ENCODE measurements at regions not wholly inside any gene's neighbourhood (a gene's known extent, or its start where the extent isn't known, plus 50 kb on each side); places are given as distances from the start of the nearest gene placed in this dataset.

- DNase-seq: no peak
These were observed 91.2 kb upstream of the SPATA31C2 start for GRCh38 chr9:88229434-88229833.

- DNase-seq: no peak
These were observed 86.7 kb upstream of the SPATA31C2 start for GRCh38 chr9:88224938-88225337.

- no peak for DNase-seq
These were observed 82.8 kb upstream of the SPATA31C2 start for GRCh38 chr9:88221105-88221504.

- no peak for DNase-seq
These were observed 82.4 kb upstream of the SPATA31C2 start for GRCh38 chr9:88220652-88221051.

GRCh38 chr9:88219601-88220000, 81.3 kb upstream of the SPATA31C2 start:
- DNase-seq: no peak

- no peak for DNase-seq
These were observed 80.5 kb upstream of the SPATA31C2 start for GRCh38 chr9:88218726-88219125.

- DNase-seq: no peak
These were observed 78.1 kb upstream of the SPATA31C2 start for GRCh38 chr9:88216126-88216995.

GRCh38 chr9:88215196-88216125, 77.2 kb upstream of the SPATA31C2 start:
- DNase-seq: no peak

GRCh38 chr9:88202321-88202720, 64.0 kb upstream of the SPATA31C2 start:
- DNase-seq: no peak

- DNase-seq: no peak
These were observed 60.1 kb upstream of the SPATA31C2 start for GRCh38 chr9:88198341-88198807.

GRCh38 chr9:88197781-88198340, 59.6 kb upstream of the SPATA31C2 start:
- peak; percentile 45 for DNase-seq

GRCh38 chr9:88197016-88197415, 58.7 kb upstream of the SPATA31C2 start:
- DNase-seq: no peak

- no peak for DNase-seq
These were observed 58.0 kb upstream of the SPATA31C2 start for GRCh38 chr9:88196142-88196790.

- no peak for DNase-seq
These were observed 55.5 kb upstream of the SPATA31C2 start for GRCh38 chr9:88193766-88194165.

- DNase-seq: no peak
These were observed 53.2 kb upstream of the SPATA31C2 start for GRCh38 chr9:88191456-88191855.

- no peak for DNase-seq
These were observed 51.1 kb upstream of the SPATA31C2 start for GRCh38 chr9:88189371-88189770.
